ENCODE measurements at regions not wholly inside any gene's neighbourhood (a gene's known extent, or its start where the extent isn't known, plus 50 kb on each side); places are given as distances from the start of the nearest gene placed in this dataset.

DNA sequence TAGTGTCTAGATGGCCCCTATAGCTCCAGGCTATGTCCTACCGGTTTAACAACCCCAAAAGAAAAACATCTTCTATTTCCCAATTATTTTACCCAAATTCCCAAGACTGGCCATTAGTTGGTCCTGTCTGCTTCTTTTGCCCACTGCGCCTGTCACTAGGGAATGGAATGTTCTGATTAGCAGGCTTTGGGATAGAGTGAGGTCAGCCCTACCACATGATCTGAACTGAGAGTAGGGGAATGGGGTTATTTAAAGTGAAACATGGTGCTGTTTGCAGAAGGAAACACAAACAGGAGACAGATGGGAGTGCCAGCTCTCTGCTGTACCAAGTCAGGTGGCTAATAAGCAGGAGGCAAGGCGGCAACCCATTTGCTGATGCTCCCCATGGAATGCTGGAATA is 635.6 kb upstream of the CFAP20DC start:
- DNase-seq = no peak
- Histone ChIP-seq H3K27ac (no peak overlapping the region), H3K9me3 (ENCODE audit: severe bottlenecking) (no peaks in the 10 kb centered on the region), H3K4me3 (ENCODE audit: low read depth, low read length) (no peak overlapping the region), H3K36me3 (no peaks in the 10 kb centered on the region), H3K27me3 (ENCODE audit: insufficient read depth, low read depth, severe bottlenecking) (no peaks in the 10 kb centered on the region)
- TF ChIP-seq CTCF (IDR thresholded peaks at IDR 0.05; ENCODE audit: low read depth, low read length) = no peak

DNA sequence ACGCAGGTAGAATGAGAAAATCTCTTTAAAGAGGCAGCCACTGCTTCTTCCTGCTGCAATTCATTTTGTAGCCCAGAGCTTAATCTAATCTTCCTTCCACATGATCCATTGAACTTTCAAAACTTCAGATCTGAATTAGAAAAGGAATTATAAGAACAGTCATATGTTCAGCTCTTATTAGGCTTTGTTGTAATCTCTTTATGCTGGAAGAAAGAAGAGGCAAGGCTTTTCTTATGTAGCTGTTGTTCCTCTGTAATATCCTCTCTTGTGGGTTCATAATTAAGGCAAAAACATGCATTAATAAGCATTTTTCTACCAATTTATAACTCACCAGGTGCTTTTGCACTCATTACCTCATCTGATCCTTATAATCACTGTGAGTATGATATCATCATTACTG is 634.9 kb upstream of the CFAP20DC start:
- no peaks in the 10 kb centered on the region for H3K27me3 ChIP-seq (ENCODE audit: insufficient read depth, low read depth, severe bottlenecking)
- no peaks in the 10 kb centered on the region for H3K9me3 ChIP-seq (ENCODE audit: severe bottlenecking)
- no peak overlapping the region for H3K4me3 ChIP-seq (ENCODE audit: low read depth, low read length)
- no peak for DNase-seq
- no peak for TF ChIP-seq CTCF (IDR thresholded peaks at IDR 0.05; ENCODE audit: low read depth, low read length)
- H3K27ac ChIP-seq = no peak overlapping the region
- no peaks in the 10 kb centered on the region for H3K36me3 ChIP-seq

- no peak for TF ChIP-seq CTCF (IDR thresholded peaks at IDR 0.05; ENCODE audit: low read depth, low read length)
- Histone ChIP-seq H3K27ac (no peak overlapping the region), H3K36me3 (no peaks in the 10 kb centered on the region), H3K27me3 (ENCODE audit: insufficient read depth, low read depth, severe bottlenecking) (no peaks in the 10 kb centered on the region), H3K4me3 (ENCODE audit: low read depth, low read length) (no peak overlapping the region), H3K9me3 (ENCODE audit: severe bottlenecking) (no peaks in the 10 kb centered on the region)
- no peak for DNase-seq
Observed at GRCh38 chr3:59680919-59681318, 631.1 kb upstream of the CFAP20DC start.

DNA sequence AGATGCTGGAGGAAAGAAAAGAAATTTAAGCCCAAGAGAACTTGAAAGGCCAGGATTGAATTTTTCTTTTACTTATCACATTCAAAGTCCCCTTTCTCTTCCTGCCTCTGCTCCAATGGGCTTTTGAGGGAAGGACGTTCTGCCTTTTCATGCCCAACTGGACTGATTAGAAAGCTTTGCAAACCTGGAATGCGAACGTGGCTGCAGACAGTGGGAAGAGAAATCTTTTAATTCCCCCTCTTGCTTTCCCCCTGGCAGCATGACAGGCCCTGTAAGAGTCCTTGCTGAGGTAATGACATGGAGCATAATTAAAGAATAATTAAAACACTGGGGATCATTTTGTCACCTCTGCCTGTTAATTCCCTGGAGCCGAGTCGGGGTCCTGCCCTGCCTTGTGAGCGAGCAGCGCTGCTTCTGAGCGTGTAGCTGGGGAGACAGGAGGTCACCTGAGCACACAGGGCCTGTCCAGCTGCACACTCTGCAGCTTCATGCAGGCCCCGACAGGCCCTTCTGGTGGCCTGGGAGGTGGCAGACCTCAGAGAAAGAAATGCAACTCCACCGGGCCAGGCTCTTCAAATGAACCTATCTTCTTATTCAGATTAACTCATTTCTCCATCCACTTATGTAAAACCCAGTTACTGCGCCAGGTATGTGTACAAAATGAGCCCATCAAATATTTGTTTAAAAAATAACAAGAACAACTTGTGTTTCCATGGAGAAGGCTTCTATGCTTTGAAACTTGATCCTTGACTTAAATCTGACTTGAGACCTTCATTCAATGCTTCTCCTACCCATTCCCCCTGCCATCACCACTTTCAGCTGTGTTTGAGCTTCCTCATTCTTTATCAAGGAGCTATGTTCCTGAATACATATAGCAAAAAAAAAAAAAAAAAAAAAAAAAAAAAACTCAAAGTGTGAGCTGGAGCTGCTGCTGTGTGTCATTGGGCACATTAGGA is 628.2 kb upstream of the CFAP20DC start:
- Histone ChIP-seq H3K27me3 (ENCODE audit: insufficient read depth, low read depth, severe bottlenecking) (no peaks in the 10 kb centered on the region), H3K27ac (peak overlapping the region; percentile 81), H3K4me3 (ENCODE audit: low read depth, low read length) (no peak overlapping the region; the same call in 1 of the 2 replicates), H3K9me3 (ENCODE audit: severe bottlenecking) (no peaks in the 10 kb centered on the region), H3K36me3 (no peaks in the 10 kb centered on the region)
- TF ChIP-seq CTCF (IDR thresholded peaks at IDR 0.05; ENCODE audit: low read depth, low read length) = no peak
- DNase-seq = peak; percentile 81

DNA sequence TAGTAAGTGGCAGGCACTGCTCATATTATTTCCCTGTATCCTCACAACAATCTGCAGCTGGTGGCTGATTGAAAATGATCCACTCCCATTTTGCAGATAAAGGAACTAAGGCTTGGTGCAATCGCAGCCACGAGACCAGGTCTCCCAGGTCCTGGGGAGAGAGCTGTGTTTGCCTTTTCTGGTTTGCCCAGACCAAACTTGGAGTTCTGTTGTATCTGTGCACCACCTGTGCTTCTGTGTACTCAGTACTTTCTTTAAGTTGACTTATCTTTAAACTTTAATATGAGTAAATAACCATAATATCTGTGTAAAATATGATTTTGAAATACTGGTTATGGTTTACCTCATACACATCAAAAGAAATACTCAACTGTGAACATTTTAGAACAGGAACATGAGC is 625.7 kb upstream of the CFAP20DC start:
- Histone ChIP-seq H3K27ac (no peak overlapping the region), H3K27me3 (ENCODE audit: insufficient read depth, low read depth, severe bottlenecking) (no peaks in the 10 kb centered on the region), H3K4me3 (ENCODE audit: low read depth, low read length) (no peak overlapping the region), H3K36me3 (no peaks in the 10 kb centered on the region), H3K9me3 (ENCODE audit: severe bottlenecking) (no peaks in the 10 kb centered on the region)
- DNase-seq = no peak
- no peak for TF ChIP-seq CTCF (IDR thresholded peaks at IDR 0.05; ENCODE audit: low read depth, low read length)

Data from WERI-Rb-1 (cell line).